ENCODE measurements at regions not wholly inside any gene's neighbourhood (a gene's known extent, or its start where the extent isn't known, plus 50 kb on each side); places are given as distances from the start of the nearest gene placed in this dataset.

- Histone ChIP-seq H4K20me1 (ENCODE audit: insufficient read depth) (no peaks in the 10 kb centered on the region), H2AFZ (no peak overlapping the region), H3K9me2 (ENCODE audit: insufficient read depth) (no peaks in the 10 kb centered on the region), H3F3A (ENCODE audit: insufficient read depth, low read depth) (no peaks in the 10 kb centered on the region), H3K36me3 (ENCODE audit: low read depth) (no peaks in the 10 kb centered on the region), H3K4me2 (no peak overlapping the region), H3K79me2 (ENCODE audit: low read depth) (no peaks in the 10 kb centered on the region), H3K27me3 (ENCODE audit: insufficient read depth, low read depth) (0 out of 2 replicates have a peak, but pooled peaks cover 17% of the 10 kb centered on the region), H3K4me1 (replicated peaks; ENCODE audit: insufficient read depth) (no peaks in the 10 kb centered on the region), H3K9me3 (ENCODE audit: insufficient read depth, low read depth) (no peaks in the 10 kb centered on the region), H3K4me3 (no peak overlapping the region), H3K27ac (no peak overlapping the region)
- TF ChIP-seq, protein P1, sequence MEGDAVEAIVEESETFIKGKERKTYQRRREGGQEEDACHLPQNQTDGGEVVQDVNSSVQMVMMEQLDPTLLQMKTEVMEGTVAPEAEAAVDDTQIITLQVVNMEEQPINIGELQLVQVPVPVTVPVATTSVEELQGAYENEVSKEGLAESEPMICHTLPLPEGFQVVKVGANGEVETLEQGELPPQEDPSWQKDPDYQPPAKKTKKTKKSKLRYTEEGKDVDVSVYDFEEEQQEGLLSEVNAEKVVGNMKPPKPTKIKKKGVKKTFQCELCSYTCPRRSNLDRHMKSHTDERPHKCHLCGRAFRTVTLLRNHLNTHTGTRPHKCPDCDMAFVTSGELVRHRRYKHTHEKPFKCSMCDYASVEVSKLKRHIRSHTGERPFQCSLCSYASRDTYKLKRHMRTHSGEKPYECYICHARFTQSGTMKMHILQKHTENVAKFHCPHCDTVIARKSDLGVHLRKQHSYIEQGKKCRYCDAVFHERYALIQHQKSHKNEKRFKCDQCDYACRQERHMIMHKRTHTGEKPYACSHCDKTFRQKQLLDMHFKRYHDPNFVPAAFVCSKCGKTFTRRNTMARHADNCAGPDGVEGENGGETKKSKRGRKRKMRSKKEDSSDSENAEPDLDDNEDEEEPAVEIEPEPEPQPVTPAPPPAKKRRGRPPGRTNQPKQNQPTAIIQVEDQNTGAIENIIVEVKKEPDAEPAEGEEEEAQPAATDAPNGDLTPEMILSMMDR (conservative IDR thresholded peaks at IDR 0.05), result no peak
- no peak for TF ChIP-seq EZH2 (IDR thresholded peaks at IDR 0.05; ENCODE audit: low read depth)
- ChIA-PET POLR2A (ENCODE audit: unreplicated experiment) (interaction anchor here (1.0 kb wide), 1 partner anchor 215 kb away, joined by 7 read pairs; no protein-coding TSS in a partner anchor), CTCF (no interaction called here)
- intact Hi-C loops (cut with micrococcal nuclease; ENCODE audit: unreplicated experiment), result no loop called here
- peak; percentile 45 to 75 for DNase-seq
- BruUV-seq (replicated peaks), result no TSS peak
These were observed 124.5 kb downstream of the TLE3 start for GRCh38 chr15:69973102-69973714.

DNA sequence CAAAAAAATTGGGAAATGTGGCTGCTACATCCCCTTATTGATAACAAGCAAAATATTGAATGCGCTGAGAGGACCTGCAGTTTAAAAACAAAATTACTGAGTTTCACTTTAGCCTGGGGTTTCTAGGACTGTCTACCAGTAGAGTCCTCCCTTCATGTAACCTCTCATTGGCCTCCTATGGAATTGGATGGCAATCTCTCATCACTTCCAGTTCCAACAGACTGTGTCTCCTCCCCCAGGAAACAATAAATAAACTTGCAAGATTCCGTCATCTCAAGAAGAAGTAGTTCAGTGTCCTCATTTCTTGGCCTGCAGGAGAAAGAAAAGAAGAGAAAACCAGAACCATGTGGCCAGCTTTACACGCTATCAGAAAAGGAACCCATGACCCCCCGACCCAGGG is 123.8 kb downstream of the TLE3 start:
- intact Hi-C loops (cut with micrococcal nuclease; ENCODE audit: unreplicated experiment), result no loop called here
- no peaks in the 10 kb centered on the region for H3K4me1 ChIP-seq (replicated peaks; ENCODE audit: insufficient read depth)
- H3K9me3 ChIP-seq (ENCODE audit: insufficient read depth, low read depth), result no peaks in the 10 kb centered on the region
- H3K36me3 ChIP-seq (ENCODE audit: low read depth), result no peaks in the 10 kb centered on the region
- TF ChIP-seq EZH2 (IDR thresholded peaks at IDR 0.05; ENCODE audit: low read depth), result no peak
- TF ChIP-seq, protein P1 (conservative IDR thresholded peaks at IDR 0.05), result no peak
- H3K79me2 ChIP-seq (ENCODE audit: low read depth), result no peaks in the 10 kb centered on the region
- ChIA-PET POLR2A (ENCODE audit: unreplicated experiment) (interaction anchor here (0.9 kb wide), 1 partner anchor 18 kb away, joined by 3 read pairs; no protein-coding TSS in a partner anchor), CTCF (no interaction called here)
- no peak overlapping the region for H2AFZ ChIP-seq
- H3K4me3 ChIP-seq, result no peak overlapping the region
- H3K27ac ChIP-seq, result no peak overlapping the region
- H3K9me2 ChIP-seq (ENCODE audit: insufficient read depth), result no peaks in the 10 kb centered on the region
- H3F3A ChIP-seq (ENCODE audit: insufficient read depth, low read depth), result no peaks in the 10 kb centered on the region
- no peaks in the 10 kb centered on the region for H4K20me1 ChIP-seq (ENCODE audit: insufficient read depth)
- BruUV-seq (replicated peaks), result no TSS peak
- no peak for DNase-seq
- 0 out of 2 replicates have a peak, but pooled peaks cover 17% of the 10 kb centered on the region for H3K27me3 ChIP-seq (ENCODE audit: insufficient read depth, low read depth)
- H3K4me2 ChIP-seq, result no peak overlapping the region

DNA sequence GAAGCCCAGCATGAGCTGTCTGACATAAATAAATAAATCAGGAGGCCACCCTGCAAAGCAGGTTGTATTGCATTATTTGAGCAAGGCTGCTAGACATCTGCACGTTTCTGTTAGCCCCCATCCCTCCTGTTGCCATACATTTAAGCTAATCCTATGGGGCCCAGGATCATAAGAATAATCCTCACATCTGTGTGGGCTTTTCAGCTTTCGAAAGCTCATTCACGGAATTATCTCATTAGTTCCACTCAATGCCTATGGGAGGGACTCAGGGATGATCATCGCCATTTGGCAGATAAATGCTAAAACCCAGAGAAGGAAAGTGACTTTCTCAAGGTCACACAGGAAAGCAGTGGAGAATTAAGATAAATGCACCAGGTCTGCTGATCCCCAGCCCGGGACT is 123.4 kb downstream of the TLE3 start:
- intact Hi-C loops (cut with micrococcal nuclease; ENCODE audit: unreplicated experiment), result no loop called here
- H3K9me2 ChIP-seq (ENCODE audit: insufficient read depth), result no peaks in the 10 kb centered on the region
- no peak overlapping the region for H3K27ac ChIP-seq
- no peak for DNase-seq
- H3K4me1 ChIP-seq (replicated peaks; ENCODE audit: insufficient read depth), result no peaks in the 10 kb centered on the region
- H3K4me3 ChIP-seq, result no peak overlapping the region
- no peaks in the 10 kb centered on the region for H3F3A ChIP-seq (ENCODE audit: insufficient read depth, low read depth)
- H3K27me3 ChIP-seq (ENCODE audit: insufficient read depth, low read depth), result 0 out of 2 replicates have a peak, but pooled peaks cover 17% of the 10 kb centered on the region
- no peaks in the 10 kb centered on the region for H3K36me3 ChIP-seq (ENCODE audit: low read depth)
- no peaks in the 10 kb centered on the region for H4K20me1 ChIP-seq (ENCODE audit: insufficient read depth)
- CTCF ChIA-PET, result no interaction called here
- no peak overlapping the region for H2AFZ ChIP-seq
- H3K9me3 ChIP-seq (ENCODE audit: insufficient read depth, low read depth), result no peaks in the 10 kb centered on the region
- TF ChIP-seq EZH2 (IDR thresholded peaks at IDR 0.05; ENCODE audit: low read depth), result no peak
- TF ChIP-seq, protein P1 (conservative IDR thresholded peaks at IDR 0.05), result no peak
- BruUV-seq (replicated peaks), result no TSS peak
- POLR2A ChIA-PET (ENCODE audit: unreplicated experiment), result interaction anchor here (0.9 kb wide), 1 partner anchor 17 kb away, joined by 3 read pairs; no protein-coding TSS in a partner anchor
- H3K79me2 ChIP-seq (ENCODE audit: low read depth), result no peaks in the 10 kb centered on the region
- H3K4me2 ChIP-seq, result no peak overlapping the region

All from PC-9 (cell line).